Activated naive CD4-positive, alpha-beta T cell treated with anti-CD3 and anti-CD28 coated beads, Interleukin-2, amount 50 U/mL, for 72 hours (primary cell): ENCODE measurements at regions not wholly inside any gene's neighbourhood (a gene's known extent, or its start where the extent isn't known, plus 50 kb on each side); places are given as distances from the start of the nearest gene placed in this dataset.
A peak's percentile ranks its signal among the peaks of the same experiment; 100 is the strongest.

Experiments
- ATAC-seq, 2 donors: fragments of 150-1000 bp; cut with Tn5 transposase; 2 replicates each; pipeline ENCODE4 v1.10.0; 2021; ENCODE audit warnings: mild to moderate bottlenecking in 2 of 2, moderate library complexity in 2 of 2
- DNase-seq, 2 donors: peaks; one replicate each; pipeline ENCODE4 v3.0.0; 2021 to 2022; ENCODE audit warnings: low spot score in 2 of 2
- H3K27ac Mint-ChIP-seq, 2 donors: one replicate each; pipeline ENCODE4 v1.8.0; 2022; ENCODE audit warnings: mild to moderate bottlenecking in 2 of 2, mixed read lengths in 2 of 2
- H3K36me3 Mint-ChIP-seq, 2 donors: one replicate each; pipeline ENCODE4 v1.8.0; 2022; ENCODE audit warnings: mixed read lengths in 2 of 2
- H3K9me3 Mint-ChIP-seq, 2 donors: one replicate each; pipeline ENCODE4 v1.8.0; 2022; ENCODE audit warnings: mixed read lengths in 2 of 2

GRCh38 chr5:97544678-97545077, 361.6 kb upstream of the RIOK2 start:
- H3K36me3 Mint-ChIP-seq: no peaks in the 10 kb centered on the region
- H3K9me3 Mint-ChIP-seq: peaks cover 0 to 5% of the 10 kb centered on the region in 2 donors
- DNase-seq (no peak), ATAC-seq (no peak)
- no peak overlapping the region for H3K27ac Mint-ChIP-seq

DNA sequence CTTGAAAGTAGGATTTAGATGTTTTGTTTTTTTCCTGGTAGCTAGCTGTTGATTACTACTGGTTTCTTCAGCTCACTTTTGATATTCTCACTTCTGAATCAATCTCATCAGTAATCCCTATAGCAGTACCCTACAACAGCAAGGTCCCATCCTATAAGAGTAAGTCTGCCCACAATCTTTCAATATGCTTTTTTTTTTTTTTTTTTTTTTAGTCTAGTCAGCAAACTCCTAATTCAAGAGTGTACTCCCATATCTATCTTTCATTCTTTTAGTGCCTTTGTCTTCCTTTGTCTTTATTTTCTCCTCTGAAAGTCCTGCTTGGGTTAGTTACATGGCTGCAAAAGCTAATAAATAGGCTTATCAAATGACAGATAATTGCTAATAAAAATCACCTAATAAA, 362.4 kb upstream of the RIOK2 start:
- H3K36me3 Mint-ChIP-seq: no peaks in the 10 kb centered on the region
- DNase-seq (no peak), ATAC-seq (no peak)
- H3K9me3 Mint-ChIP-seq: peaks cover 0 to 5% of the 10 kb centered on the region in 2 donors
- no peak overlapping the region for H3K27ac Mint-ChIP-seq

DNA sequence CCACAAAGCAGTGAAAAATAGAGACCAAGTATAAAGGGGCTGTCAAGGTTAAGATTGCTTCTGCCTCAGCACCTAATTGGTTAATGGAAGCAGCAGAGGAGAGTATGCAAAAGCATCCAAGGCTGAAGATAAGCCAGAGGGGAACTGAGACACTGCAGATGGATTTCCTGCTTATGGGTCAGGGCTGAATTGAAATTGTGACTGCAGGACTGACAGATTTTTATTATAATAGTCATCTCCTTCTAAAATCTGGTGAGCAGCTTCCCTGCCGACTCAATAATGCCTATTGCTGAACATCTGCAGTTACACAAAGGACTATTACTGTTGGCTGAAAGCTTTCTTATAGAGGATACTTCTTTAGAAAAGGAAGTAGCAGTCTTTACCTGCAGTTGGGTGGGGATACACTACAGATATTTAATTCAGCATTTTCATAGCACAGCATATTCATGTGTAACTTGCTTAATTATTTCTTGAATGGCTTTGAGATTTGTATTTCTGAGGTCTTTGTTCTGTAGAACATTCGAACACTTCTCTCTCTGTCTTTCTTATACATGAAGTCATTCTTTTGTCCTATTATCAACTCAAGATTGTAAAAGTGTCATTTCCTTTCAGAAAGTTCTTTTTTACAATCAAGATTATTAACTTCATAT, 363.0 kb upstream of the RIOK2 start:
- H3K27ac Mint-ChIP-seq: no peak overlapping the region
- DNase-seq (no peak), ATAC-seq (no peak)
- no peaks in the 10 kb centered on the region for H3K36me3 Mint-ChIP-seq
- peaks cover 0 to 5% of the 10 kb centered on the region in 2 donors for H3K9me3 Mint-ChIP-seq

GRCh38 chr5:97547430-97547829, 364.4 kb upstream of the RIOK2 start:
- H3K36me3 Mint-ChIP-seq: no peaks in the 10 kb centered on the region
- peaks cover 0 to 5% of the 10 kb centered on the region in 2 donors for H3K9me3 Mint-ChIP-seq
- DNase-seq (no peak), ATAC-seq (no peak)
- H3K27ac Mint-ChIP-seq: peak overlapping the region in 1 of 2 donors; percentile 59

DNA sequence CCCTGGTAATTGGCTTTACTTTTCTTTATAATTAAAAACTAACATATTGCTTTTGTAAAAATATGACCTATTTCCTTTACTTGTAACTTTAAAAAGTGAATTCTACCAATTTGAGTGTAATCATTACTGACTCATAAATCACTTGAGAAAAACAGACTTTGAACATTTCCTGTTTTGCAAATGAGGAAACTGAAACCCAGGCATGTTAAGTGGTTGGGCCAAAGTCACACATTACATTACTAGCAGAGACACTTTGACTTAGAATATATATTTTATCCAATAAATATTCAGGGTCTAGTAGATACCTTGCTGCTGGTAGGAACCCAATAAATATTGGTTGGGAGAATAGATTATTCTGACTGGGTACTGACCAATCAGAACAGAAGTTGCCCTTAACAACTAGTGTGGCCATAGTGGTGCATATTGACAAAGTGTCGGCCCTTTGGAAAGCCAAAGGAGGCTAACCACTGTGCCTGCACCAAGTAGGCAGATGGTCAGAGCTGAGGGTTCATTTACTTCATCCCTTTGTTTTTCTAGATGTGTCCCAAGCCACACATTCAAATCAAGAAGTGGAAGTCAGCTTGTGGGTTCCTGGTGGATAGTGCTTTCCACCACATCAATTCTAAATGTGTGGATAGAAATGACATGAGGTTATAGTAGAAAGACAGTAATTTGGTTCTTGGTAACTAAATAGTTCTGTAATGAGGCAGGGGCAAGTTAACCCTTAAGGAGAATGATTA, 365.1 kb upstream of the RIOK2 start:
- no peaks in the 10 kb centered on the region for H3K36me3 Mint-ChIP-seq
- ATAC-seq (peak; percentile 82 to 91), DNase-seq (peak in 1 of 2 donors; percentile 13)
- H3K9me3 Mint-ChIP-seq: peaks cover 0 to 5% of the 10 kb centered on the region in 2 donors
- H3K27ac Mint-ChIP-seq: peak overlapping the region; percentile 59 to 70

DNA sequence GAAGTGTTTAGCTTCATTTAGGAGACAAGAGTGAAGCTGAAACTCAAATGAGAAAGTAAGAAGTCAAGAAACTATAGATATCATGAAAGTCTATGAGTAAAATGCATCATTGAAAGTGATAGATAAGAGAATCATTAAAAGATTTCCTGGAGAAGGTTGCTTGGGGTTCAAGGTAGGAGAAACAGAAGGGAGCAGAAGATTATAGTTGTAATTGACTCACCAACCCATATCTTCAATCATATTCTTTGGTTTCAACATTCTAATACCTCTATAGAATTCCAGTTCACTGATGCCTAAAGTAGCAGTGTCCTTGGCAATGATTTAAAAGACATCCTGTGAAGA, 365.7 kb upstream of the RIOK2 start:
- Mint-ChIP-seq H3K27ac (peak overlapping the region; percentile 7 to 70), H3K9me3 (peaks cover 0 to 5% of the 10 kb centered on the region in 2 donors), H3K36me3 (no peaks in the 10 kb centered on the region)
- DNase-seq (no peak), ATAC-seq (no peak)

DNA sequence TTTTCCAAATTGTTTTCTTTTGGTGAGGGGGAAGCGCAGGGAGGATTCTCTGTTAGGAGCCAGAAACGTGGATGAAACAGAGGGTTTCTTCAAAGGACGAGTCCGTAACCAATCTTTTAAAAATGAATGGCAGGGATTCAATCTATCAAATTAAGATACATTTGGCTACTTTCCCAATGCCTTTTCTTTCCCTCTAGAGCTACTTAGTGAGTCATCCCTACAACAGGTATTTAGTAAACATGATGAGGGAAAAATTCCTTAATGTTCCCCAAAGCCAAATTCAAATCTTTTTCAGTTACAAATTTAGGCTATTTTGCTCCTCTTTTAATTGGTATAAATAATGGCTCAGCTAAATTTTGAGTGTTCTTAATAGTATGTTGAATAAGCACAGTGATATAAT, 366.4 kb upstream of the RIOK2 start:
- no peaks in the 10 kb centered on the region for H3K36me3 Mint-ChIP-seq
- DNase-seq (no peak), ATAC-seq (no peak)
- H3K9me3 Mint-ChIP-seq: peaks cover 0 to 5% of the 10 kb centered on the region in 2 donors
- no peak overlapping the region for H3K27ac Mint-ChIP-seq

- peaks cover 0 to 5% of the 10 kb centered on the region in 2 donors for H3K9me3 Mint-ChIP-seq
- no peak overlapping the region for H3K27ac Mint-ChIP-seq
- no peak for ATAC-seq
- H3K36me3 Mint-ChIP-seq: no peaks in the 10 kb centered on the region
- DNase-seq: no peak
These were observed 367.1 kb upstream of the RIOK2 start for GRCh38 chr5:97550164-97550563.

DNA sequence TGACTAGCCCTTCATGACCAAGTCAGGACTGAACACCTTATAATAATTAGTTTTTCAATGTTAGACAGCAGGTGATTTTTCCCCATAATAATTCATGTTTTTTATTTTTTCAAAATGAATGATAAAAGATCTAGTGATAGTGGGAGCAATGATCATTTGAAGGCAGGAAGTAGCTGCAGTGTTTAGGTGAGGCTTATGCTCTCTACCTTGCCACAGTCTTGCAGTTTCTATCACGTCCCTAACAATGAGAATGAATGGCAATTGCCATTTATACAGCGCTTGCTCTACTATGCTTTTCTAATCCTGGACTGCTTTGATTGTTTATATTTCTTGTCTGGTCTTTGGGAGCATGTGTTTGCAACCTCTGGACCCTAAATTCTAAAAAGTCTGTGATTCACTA, 367.8 kb upstream of the RIOK2 start:
- no peaks in the 10 kb centered on the region for H3K36me3 Mint-ChIP-seq
- DNase-seq (no peak), ATAC-seq (no peak)
- H3K9me3 Mint-ChIP-seq: peaks cover 0 to 5% of the 10 kb centered on the region in 2 donors
- no peak overlapping the region for H3K27ac Mint-ChIP-seq

- ATAC-seq: no peak
- Mint-ChIP-seq H3K36me3 (no peaks in the 10 kb centered on the region), H3K9me3 (peaks cover 0 to 6% of the 10 kb centered on the region in 2 donors), H3K27ac (no peak overlapping the region)
- DNase-seq: no peak
These were observed 370.8 kb upstream of the RIOK2 start for GRCh38 chr5:97553604-97554452.

GRCh38 chr5:97554977-97555643, 372.1 kb upstream of the RIOK2 start:
- Mint-ChIP-seq H3K9me3 (peaks cover 0 to 6% of the 10 kb centered on the region in 2 donors), H3K27ac (no peak overlapping the region), H3K36me3 (no peaks in the 10 kb centered on the region)
- DNase-seq (no peak), ATAC-seq (no peak)

DNA sequence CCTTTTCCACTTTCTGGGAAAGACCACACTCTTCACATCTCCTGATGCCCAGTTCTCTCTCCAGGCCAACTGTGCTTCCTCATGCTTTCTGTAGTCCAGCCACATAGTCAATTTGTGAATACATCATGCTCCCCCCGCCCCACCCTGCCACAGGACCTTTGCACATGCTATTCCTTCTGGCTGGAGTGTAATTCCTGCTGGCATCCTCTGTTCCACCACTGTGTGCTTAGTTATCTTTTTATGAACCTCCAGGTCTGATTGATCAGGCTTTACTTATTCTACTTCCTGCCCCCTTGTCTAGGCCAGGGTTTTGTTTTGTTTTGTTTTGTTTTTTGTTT, 372.6 kb upstream of the RIOK2 start:
- ATAC-seq (no peak), DNase-seq (no peak)
- peak overlapping the region in 1 of 2 donors; percentile 17 for H3K27ac Mint-ChIP-seq
- H3K36me3 Mint-ChIP-seq: no peaks in the 10 kb centered on the region
- H3K9me3 Mint-ChIP-seq: peaks cover 0 to 6% of the 10 kb centered on the region in 2 donors

DNA sequence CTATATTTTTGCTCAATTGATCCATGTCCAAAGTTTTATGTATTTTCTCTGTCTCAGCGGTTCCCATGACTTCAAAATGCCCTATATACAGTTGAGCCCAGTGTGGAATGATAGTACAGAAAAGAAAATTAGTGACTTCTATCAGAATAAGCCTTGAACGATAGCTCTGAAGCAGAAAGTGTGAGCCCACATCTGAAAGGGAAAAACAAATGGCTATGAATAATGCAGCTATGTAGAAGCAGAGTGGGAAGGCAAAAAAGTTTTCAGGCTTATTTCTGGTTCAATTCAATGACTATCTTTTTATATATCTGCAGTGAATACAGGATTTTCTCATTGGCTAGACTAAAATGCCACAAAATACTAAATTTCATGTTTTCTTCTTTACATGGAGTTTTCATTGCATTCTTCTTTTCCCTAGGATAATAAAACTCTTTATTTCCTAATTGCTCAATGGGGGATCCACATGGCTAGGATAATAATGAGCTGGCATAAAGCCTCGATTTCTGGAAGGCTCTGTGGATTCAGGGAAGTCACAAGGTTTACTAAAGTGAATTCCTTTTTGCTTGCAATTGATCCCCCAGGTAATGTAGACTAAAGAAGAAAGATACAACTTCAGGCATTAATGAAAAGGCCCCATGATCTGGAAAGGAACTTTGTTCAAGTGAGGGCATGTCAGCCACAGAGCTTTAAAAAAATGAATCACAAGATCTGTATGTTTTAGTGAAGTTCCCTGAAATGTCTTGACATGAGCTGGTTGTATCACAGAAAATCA, 377.0 kb upstream of the RIOK2 start:
- peaks cover 0 to 6% of the 10 kb centered on the region in 2 donors for H3K9me3 Mint-ChIP-seq
- no peaks in the 10 kb centered on the region for H3K36me3 Mint-ChIP-seq
- no peak for DNase-seq

DNA sequence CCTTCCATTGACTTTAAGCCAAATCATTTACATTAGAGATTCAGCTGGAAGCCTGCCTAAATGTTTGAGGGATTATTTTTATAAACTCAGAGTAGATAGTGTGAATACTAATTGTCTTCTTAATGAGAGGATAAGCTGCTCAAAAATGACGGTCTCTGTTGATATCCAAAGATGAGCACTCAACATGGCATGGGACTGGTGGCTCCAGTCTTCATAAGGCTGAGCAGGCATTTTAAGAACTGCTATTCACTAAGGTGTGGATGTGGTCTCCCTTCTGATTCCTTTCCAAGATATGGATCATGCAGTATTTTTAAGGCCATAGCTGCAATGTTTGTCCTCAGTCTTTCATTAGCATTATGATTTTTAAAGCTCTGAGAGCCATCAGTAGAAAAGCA, 377.5 kb upstream of the RIOK2 start:
- H3K36me3 Mint-ChIP-seq: no peaks in the 10 kb centered on the region

More for the DNA sequence above, 377.0 kb upstream of the RIOK2 start:
- ATAC-seq: no peak
- no peak overlapping the region for H3K27ac Mint-ChIP-seq

GRCh38 chr5:97563050-97563657, 380.1 kb upstream of the RIOK2 start:
- Mint-ChIP-seq H3K36me3 (no peaks in the 10 kb centered on the region), H3K9me3 (peaks cover 0 to 12% of the 10 kb centered on the region in 2 donors), H3K27ac (no peak overlapping the region)
- ATAC-seq (no peak), DNase-seq (no peak)

More for the DNA sequence above, 377.5 kb upstream of the RIOK2 start:
- no peak overlapping the region for H3K27ac Mint-ChIP-seq
- DNase-seq: no peak
- peaks cover 0 to 6% of the 10 kb centered on the region in 2 donors for H3K9me3 Mint-ChIP-seq
- no peak for ATAC-seq

- Mint-ChIP-seq H3K36me3 (peaks cover 5 to 11% of the 10 kb centered on the region in 2 donors), H3K27ac (no peak overlapping the region), H3K9me3 (peaks cover 15 to 20% of the 10 kb centered on the region in 2 donors)
- DNase-seq (no peak), ATAC-seq (no peak)
These were observed 385.3 kb upstream of the RIOK2 start for GRCh38 chr5:97568382-97568781.
